K562 (cell line): ENCODE measurements at regions not wholly inside any gene's neighbourhood (a gene's known extent, or its start where the extent isn't known, plus 50 kb on each side); places are given as distances from the start of the nearest gene placed in this dataset.

Source experiments
- CHAMP1 ChIP-seq: fragments of 450-650 bp; IDR thresholded peaks from 2 replicates; pipeline ENCODE4 v1.6.1; 2016; ENCODE audit warnings: mild to moderate bottlenecking
- E2F6 ChIP-seq, 2 experiments: IDR thresholded peaks; 2 replicates each; pipeline ENCODE4 v1.6.1; 2011; ENCODE audit warnings: borderline replicate concordance in 1 of 2, control low read depth in 1 of 2, low read depth in 1 of 2, low read length in 1 of 2, mild to moderate bottlenecking in 1 of 2, mixed read lengths in 1 of 2, moderate library complexity in 1 of 2; ENCODE audit not compliant: insufficient read depth in 1 of 2, insufficient read length in 1 of 2, poor library complexity in 1 of 2, severe bottlenecking in 1 of 2; ENCODE audit errors: extremely low read depth in 1 of 2
- ESRRB ChIP-seq: fragments of 250-450 bp; sonication (Bioruptor Pico); IDR thresholded peaks from 2 replicates; pipeline ENCODE4 v1.5.0; 2020; ENCODE audit warnings: mild to moderate bottlenecking, moderate library complexity, borderline replicate concordance
- MEIS2 ChIP-seq: fragments of 450-650 bp; IDR thresholded peaks from 2 replicates; pipeline ENCODE4 v1.6.1; 2014; ENCODE audit warnings: mild to moderate bottlenecking; ENCODE audit not compliant: partially characterized antibody
- NFIC ChIP-seq: fragments of 450-650 bp; IDR thresholded peaks from 2 replicates; pipeline ENCODE4 v1.6.1; 2017; ENCODE audit warnings: mild to moderate bottlenecking, inconsistent platforms
- RFX5 ChIP-seq: IDR thresholded peaks from 2 replicates; pipeline ENCODE4 v1.6.1; 2011; ENCODE audit warnings: low read depth, mild to moderate bottlenecking, improper control_type of control experiment, low read length
- ZBTB2 ChIP-seq: fragments of 450-650 bp; IDR thresholded peaks from 2 replicates; pipeline ENCODE4 v1.6.1; 2016; ENCODE audit warnings: antibody characterized with exemption
- ZBTB40 ChIP-seq, 2 experiments: fragments of 450-650 bp in 1 of 2; sonication (generic) in 1 of 2; formaldehyde crosslinking in 1 of 2; IDR thresholded peaks; 2 replicates each; pipeline versions ENCODE4 v1.7.1 to v1.9.0; 2016 to 2022; ENCODE audit warnings: inconsistent platforms in 1 of 2, mild to moderate bottlenecking in 1 of 2, missing genetic modification reagents in 1 of 2
- ZEB2 ChIP-seq: fragments of 450-650 bp; IDR thresholded peaks from 2 replicates; pipeline ENCODE4 v1.6.1; 2016
- ZNF511 ChIP-seq: sonication (generic); formaldehyde crosslinking; IDR thresholded peaks from 2 replicates; pipeline ENCODE4 v1.8.0; 2022; ENCODE audit warnings: mild to moderate bottlenecking, missing genetic modification reagents
- ZSCAN32 ChIP-seq: fragments of 450-650 bp; formaldehyde crosslinking; IDR thresholded peaks from 2 replicates; pipeline ENCODE4 v1.4.0; 2020; ENCODE audit warnings: mild to moderate bottlenecking, moderate library complexity

GRCh38 chr4:79678472-79679202 is 270.6 kb upstream of the GK2 start (continued):
- TF ChIP-seq CHAMP1 (peak; percentile 57; the same call in 1 of the 2 replicates), ZSCAN32 (CRISPR knock-in tag) (no peak), ZNF511 (CRISPR knock-in tag) (no peak), NFIC (peak; percentile 52; the same call in 1 of the 2 replicates), E2F6 (IDR thresholded peaks at IDR 0.05; ENCODE audit: borderline replicate concordance in 1 of 2, extremely low read depth in 1 of 2, insufficient read depth in 1 of 2, insufficient read length in 1 of 2, low read depth in 1 of 2, low read length in 1 of 2, poor library complexity in 1 of 2, severe bottlenecking in 1 of 2) (peak in 1 of 2 experiments; percentile 64), ESRRB (CRISPR knock-in tag) (no peak), ZEB2 (peak; percentile 85), RFX5 (no peak), ZBTB40 (IDR thresholded peaks at IDR 0.05) (no peak), ZBTB40 (CRISPR knock-in tag; IDR thresholded peaks at IDR 0.05) (no peak), ZBTB2 (peak; percentile 70; the same call in 1 of the 2 replicates), MEIS2 (peak; percentile 82)
